HG03342 (cell line): ENCODE measurements at regions not wholly inside any gene's neighbourhood (a gene's known extent, or its start where the extent isn't known, plus 50 kb on each side); places are given as distances from the start of the nearest gene placed in this dataset.
A peak's percentile ranks its signal among the peaks of the same experiment; 100 is the strongest.

Experiments used
- ATAC-seq: cut with Tn5 transposase; IDR thresholded peaks from one replicate; pipeline ENCODE4 v1.9.1; 2021; ENCODE audit warnings: mild to moderate bottlenecking, moderate library complexity; ENCODE audit not compliant: unreplicated experiment

- no peak for ATAC-seq
Measured at GRCh38 chr3:59547874-59548273, 498.0 kb upstream of the CFAP20DC start.

DNA sequence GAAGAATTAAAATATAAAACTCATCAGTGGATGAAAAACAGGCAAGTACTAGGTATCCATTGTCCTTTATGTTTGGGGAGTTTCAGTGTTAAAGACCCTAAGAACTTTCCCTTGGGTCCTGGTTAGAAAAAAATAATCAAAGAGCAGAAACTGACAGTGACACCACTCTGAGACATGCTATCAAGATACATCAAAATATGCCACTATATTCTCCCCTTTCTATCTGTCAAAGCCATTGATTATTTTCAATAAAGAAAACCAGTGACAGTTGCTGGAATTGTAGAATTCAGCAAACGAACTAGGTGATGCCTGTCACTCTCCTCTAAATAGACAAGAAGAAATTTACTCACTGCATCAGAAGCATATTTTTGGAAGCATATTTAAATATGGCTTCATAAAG is 496.7 kb upstream of the CFAP20DC start:
- ATAC-seq: no peak

DNA sequence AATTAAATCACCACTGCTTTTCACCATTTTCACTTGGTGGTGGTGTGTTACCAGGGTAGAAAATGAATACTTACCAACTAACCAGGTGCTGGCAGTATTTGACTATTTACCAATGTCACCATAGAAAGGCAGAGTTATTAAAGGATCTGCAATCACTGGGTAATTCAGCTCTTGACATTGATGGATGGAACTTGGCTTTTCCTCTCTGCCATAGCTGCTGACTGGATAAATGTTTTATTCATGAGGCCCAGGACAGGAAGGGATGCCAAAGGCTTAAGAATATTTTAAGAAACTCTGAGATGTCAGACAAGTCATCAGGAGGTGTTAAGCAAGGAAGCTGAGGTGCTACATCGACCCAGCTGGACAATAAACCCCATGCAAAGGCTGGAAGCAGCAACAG is 495.5 kb upstream of the CFAP20DC start:
- no peak for ATAC-seq

DNA sequence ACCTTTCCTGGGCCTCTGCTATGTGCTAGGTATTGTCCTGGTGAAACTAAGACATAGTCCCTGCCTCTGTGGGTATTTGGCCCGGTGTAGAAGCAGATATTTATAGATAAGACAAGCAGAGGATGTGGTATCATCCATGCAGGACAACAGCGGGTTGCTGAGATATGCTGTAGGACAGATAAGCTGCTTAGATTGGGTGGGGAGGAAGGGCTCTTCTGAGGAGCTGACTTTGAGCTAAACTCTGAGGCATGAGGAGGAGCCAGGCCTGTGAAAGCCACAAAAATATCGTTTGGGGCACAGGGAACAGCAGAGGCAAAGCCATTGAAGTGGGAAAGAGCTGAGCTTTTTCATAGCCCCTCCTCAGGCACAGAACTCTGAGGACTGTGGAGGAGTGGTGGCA is 492.5 kb upstream of the CFAP20DC start:
- no peak for ATAC-seq

GRCh38 chr3:59540696-59541095 is 490.9 kb upstream of the CFAP20DC start:
- ATAC-seq: peak; percentile 76

GRCh38 chr3:59540241-59540640 is 490.4 kb upstream of the CFAP20DC start:
- no peak for ATAC-seq

- no peak for ATAC-seq
Measured at GRCh38 chr3:59538753-59539432, 489.1 kb upstream of the CFAP20DC start.

GRCh38 chr3:59535791-59536221 is 486.0 kb upstream of the CFAP20DC start:
- ATAC-seq: no peak

GRCh38 chr3:59531994-59532393 is 482.2 kb upstream of the CFAP20DC start:
- ATAC-seq: no peak

GRCh38 chr3:59531066-59531745 is 481.4 kb upstream of the CFAP20DC start:
- no peak for ATAC-seq

DNA sequence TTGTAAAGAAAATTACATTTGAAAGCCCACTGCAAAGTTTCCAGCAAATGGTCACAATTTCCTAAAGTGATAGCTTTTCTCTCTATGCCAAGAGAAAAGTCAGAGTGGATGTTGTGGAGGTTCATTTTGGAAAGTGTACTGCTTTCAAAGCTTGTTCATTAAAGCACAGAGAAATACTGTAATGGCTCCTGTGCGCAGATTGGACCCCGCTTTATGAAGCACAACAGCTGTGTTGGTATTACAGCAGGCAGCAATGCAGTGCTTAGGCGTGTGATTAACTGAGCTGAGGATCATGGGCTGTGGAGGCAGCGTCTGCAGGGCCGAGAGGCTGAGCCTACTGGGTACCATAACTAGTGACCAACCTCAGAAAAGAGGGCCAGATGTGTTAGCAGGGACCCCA is 478.4 kb upstream of the CFAP20DC start:
- ATAC-seq: no peak

DNA sequence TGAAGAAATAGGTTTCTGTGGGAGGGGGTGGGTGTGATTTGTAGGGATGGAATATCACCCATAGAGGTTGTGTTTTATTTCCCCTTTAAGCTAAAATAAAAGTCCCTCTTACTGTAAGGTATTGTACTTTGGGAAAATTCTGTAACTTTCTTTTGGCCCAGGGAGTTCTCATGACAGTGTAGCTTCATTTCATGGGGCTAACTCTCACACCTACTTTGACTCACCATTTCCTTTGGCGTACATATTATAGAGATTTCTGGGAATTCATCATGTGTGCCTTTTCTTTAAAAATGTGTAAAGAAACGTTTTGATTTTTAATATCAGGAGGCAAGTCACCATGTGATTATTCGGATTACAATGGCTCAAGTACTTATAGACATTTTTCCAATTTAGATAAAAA is 477.7 kb upstream of the CFAP20DC start:
- no peak for ATAC-seq

DNA sequence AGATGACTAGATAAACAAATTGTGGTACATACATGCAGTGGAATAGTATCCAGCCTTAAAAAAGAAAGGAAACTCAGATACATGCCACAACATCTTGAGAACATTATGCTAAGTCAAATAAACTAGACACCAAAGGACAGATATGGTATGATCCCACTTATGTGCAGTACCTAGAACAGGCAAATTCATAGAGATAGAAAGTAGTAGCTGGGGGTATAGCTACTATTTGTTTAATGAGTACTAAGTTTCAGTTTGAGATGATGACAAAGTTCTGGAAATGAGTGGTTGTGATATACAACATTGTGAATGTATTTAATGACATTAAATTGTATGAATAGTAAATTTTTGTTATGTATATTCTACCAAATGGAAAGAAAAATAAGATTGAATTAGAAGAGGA is 477.2 kb upstream of the CFAP20DC start:
- no peak for ATAC-seq

DNA sequence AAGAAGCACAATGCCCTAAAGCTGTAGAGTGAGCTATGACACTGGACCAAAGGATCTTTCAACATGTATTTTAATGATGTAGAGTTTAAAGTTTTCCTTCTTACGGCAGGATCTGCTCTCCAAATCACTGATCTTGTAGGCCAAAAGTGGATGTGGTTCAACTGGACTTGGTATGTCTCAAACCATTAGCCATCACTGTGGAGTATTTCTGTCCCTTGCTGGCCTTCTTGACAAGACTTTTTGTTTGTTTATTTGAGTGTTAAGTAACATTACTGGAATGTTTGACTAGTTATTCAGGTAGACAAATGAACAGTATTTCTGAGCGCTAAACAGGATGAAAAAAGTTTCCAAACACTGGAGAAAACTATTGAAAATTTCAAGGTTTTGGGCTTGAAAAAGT is 472.7 kb upstream of the CFAP20DC start:
- no peak for ATAC-seq

DNA sequence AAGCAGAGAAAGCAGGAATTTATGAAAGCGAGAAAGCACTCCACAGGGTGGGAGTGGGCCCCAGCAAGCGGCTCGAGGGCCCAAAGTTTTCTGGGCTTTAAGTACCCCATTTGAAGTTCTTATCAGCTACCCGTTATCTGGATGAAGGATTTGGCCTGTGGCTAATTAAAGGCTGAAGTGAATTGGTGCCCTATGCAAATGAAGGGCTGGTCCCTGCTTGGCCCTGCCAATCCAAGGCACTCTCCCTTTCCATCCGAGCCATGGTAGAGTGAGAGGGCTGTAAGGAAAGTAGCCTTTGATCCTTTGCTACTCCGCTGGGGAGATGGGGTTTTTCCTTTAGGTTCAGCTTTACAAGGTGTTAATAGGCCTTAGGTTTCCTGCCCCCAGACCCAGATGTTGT is 469.3 kb upstream of the CFAP20DC start:
- no peak for ATAC-seq

- ATAC-seq: no peak
Measured at GRCh38 chr3:59518283-59519055, 468.6 kb upstream of the CFAP20DC start.

GRCh38 chr3:59517388-59517787 is 467.6 kb upstream of the CFAP20DC start:
- no peak for ATAC-seq

GRCh38 chr3:59515966-59516365 is 466.1 kb upstream of the CFAP20DC start:
- ATAC-seq: no peak

GRCh38 chr3:59514865-59515482 is 465.1 kb upstream of the CFAP20DC start:
- no peak for ATAC-seq

DNA sequence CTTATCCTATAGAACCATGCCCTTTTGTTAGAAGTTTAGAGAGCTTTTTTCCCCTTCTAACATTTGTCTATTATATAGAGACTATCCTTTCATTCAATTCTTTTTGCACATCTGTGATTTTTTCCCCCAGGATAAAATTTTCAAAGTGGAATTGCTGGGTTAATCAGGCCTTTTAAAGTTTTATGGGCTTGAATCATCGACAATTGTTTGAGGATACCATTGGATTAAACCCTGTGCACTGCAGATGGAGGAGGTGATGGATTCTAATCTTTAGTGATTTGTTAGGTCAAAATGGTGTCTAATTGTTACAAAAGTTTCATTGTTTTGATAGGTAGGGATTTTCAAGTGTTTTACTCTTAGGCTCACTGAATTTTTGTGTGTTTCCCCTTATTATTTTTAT is 463.7 kb upstream of the CFAP20DC start:
- ATAC-seq: no peak

DNA sequence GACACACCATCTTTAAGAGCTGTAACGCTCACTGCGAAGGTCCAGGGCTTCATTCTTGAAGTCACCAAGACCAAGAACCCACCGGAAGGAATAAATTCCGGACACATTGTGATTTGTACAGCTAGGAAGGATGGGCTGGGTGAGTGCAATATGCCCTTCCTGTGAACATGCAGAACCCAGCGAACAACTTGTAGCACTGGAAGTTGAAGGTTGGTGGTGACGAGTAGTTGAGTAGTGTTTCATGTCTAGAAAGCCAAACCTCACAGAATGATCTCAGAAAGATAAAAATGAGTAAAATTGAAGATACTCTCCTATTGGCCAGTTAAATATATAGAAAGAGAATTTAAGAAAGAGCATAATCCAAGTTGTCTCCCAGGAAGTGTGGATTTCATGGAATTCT is 462.2 kb upstream of the CFAP20DC start:
- ATAC-seq: no peak

DNA sequence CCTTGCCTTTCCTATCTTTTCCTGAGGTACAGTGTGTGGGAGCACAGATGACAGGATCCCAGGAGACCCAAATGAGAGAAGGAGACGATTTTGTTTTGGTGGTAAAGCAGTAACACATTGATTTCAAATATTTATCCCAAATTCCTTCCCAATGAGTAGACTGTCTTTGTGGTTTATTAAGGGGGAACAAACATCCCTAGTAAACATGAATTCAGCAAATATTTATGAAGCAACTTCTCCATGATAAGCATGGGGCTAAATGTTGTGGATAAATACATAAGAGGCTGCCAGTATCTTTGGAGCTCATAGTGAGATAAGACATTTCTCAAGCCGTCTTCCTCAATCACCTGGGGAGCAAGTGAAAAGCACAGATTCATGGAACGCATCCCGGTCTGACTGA is 460.8 kb upstream of the CFAP20DC start:
- ATAC-seq: no peak
